HG03103 (cell line): ENCODE measurements at regions not wholly inside any gene's neighbourhood (a gene's known extent, or its start where the extent isn't known, plus 50 kb on each side); places are given as distances from the start of the nearest gene placed in this dataset.
"Not testable (repeated sequence)": the region's sequence is repeated elsewhere in the genome, so short reads cannot be mapped to it uniquely, and the experiment has no call there.

Experiments used
- ATAC-seq: cut with Tn5 transposase; IDR thresholded peaks from one replicate; pipeline ENCODE4 v1.9.1; 2021; ENCODE audit warnings: low read depth; ENCODE audit not compliant: unreplicated experiment

DNA sequence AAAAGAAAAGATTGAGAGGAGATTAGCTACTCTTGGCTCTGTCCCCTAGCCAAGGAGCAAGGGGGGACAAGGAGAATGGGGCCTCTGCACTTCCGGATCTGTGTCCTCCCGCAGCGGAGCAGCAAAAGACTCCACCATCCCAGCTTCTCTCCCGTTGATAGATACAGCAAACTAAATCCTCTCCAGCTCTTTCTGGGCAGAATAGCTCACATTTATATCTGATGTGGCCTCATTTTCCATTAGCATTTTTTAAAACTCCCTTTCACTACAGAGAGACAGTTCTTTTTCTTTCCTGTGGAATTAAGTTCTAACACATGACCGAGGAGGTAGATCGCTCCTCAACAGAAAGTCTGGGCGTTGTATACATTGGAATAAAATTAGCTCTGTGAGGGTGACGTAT, 260.9 kb upstream of the SOX4 start:
- ATAC-seq: no peak

DNA sequence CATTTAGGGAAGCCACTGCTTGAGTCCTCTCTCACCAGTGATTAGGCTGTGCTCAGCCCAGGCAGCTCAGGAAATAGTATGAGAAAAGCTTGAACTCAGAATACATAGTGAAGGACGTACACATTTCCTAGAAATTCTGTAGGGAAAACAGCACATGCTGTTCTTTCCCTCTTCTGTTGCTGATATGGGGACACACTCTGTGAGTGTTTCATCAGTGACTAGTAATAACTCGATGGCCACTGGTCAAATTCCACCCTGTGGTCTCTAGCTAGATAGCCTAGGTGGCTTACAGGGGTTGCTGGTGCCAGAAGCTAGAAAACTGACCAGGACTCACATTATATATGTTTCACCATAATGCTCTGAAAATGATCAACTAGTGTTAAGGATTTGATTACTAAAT, 259.8 kb upstream of the SOX4 start:
- no peak for ATAC-seq

DNA sequence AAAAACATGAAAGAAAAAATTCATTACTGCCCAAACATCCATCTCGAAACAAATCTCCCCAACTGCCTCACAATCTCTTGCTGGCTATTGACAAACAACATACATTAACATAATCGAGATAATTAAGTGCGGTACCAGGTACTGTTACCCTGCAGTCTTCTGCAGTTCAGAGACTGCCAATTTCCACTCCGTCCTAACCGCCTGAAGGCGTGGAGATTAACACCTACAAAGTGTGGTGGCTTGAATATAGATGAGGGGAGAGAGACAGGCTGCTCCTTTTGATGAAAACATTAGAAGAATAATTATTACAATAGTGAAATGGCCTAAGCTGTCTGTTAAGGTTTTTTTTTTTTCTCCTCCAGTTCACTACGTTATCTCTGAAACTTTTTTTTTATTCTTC, 258.9 kb upstream of the SOX4 start:
- no peak for ATAC-seq

DNA sequence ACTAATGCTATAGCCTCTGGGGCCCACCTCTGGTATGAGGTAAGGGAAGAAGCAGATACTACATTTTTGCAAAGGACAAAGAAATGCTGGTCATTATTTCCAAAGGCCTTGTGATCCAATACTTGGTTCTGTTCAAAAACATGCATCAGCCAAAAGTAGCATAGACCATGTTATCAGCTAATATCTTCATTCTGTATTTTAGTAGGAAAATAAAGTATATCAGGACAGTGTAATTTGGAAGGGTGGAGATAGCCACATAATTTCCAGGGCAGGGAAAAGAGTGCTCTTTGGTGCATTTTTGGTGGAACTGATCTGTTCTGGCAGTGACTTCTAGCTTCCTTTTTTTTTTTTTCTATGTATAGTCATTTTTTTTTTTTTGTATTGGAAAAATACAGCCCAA, 258.0 kb upstream of the SOX4 start:
- no peak for ATAC-seq

DNA sequence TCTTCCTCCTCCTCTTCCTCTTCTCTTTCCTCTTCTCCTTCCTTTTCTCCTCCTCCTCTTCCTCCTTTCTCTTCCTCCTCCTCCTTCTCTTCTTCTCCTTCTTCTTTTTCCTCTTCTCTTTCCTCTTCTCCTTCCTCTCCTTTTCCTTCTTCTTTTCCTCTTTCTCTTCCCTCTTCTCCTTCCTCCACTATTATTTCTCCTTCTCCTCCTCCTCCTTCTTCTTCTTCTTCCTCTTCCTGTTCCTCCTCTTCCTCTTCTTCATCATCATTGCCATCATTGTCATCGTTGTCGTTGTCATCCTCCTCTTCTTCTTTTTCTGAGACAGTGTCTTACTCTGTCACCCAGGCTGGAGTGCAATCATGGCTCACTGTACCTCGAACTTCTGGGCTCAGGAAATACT, 256.3 kb upstream of the SOX4 start:
- no peak for ATAC-seq

DNA sequence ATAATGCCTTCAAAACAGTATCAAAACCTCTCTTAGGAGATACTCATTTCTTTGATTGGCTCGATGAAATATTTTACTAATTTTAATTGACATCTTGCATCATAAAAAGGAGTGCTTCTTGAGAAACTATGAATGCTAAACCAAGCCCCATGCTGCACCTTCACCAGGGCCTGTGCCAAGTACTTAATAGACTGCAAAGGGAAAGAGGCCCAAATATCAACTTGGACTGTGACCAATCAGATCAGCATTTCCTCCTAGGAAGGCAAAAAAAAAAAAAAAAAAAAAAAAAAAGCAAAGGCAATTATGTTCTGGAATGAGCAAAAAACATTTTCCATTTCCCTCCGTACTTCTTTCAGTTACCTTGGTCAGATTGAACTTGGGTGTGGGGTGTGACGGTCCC, 253.0 kb upstream of the SOX4 start:
- ATAC-seq: no peak

DNA sequence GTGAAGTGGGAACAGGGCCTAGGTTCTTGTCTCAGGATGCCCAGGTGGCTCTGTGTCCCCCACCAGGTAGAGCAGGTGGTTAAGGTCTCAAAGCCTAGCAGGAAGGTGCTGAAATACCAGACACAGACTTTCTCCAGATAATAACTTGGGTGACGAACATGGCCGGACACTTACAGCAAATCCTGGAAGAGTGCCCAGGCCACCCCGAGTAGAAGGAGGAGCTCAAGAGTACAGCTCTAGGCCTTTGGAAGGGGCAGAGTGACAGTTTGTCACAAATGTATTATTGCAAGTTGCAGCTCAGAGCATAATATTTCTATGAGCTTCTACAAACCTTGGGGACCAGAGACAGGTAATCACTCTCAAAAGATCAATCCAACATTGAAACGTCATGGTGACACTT, 251.6 kb upstream of the SOX4 start:
- no peak for ATAC-seq

DNA sequence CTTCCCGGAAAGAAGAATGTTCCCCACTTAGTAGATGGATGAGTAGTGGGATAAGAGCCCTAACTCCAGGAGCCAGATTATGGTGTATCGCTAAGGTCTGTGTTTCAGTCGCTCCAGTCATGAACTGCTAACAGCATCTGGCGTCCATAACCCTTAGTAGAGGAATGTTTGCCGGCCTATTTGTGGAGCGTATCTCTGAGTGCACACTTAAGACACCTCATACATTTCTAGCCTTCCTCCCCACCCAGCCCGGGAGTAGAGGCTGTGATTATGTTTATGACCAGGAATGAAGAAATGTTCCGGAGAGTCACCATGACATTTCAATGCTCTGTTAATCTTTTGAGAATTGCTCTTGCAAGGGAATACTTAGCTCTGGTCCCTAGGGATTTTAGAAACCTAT, 251.1 kb upstream of the SOX4 start:
- no peak for ATAC-seq

DNA sequence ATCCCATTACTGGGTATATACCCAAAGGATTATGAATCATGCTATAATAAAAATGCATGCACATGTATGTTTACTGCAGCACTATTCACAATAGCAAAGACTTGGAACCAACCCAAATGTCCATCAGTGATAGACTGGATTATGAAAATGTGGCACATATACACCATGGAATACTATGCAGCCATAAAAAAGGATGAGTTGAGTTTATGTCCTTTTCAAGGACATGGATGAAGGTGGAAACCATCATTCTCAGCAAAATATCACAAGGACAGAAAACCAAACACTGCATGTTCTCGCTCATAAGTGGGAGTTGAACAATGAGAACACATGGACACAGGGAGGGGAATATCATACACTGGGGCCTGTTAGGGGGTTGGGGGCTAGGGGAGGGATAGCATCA, 247.8 kb upstream of the SOX4 start:
- ATAC-seq: not testable (repeated sequence)

DNA sequence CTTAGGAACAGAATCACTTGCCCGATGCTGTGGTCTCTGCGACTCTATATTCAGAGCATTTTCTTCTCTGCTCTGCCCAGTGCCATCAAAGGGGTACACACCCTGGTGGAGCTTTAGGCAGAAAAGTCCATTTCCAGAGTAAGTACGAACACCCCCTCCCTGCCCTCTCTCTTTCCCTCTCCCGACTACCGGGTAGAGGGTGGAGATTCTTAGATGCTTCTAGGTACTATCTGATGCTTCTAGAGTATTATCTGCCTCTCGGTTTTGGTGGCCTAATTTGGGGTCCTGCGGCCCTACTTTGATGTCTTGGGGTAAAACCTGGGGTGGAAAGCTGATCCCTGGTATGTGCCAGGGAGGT, 245.4 kb upstream of the SOX4 start:
- ATAC-seq: no peak

DNA sequence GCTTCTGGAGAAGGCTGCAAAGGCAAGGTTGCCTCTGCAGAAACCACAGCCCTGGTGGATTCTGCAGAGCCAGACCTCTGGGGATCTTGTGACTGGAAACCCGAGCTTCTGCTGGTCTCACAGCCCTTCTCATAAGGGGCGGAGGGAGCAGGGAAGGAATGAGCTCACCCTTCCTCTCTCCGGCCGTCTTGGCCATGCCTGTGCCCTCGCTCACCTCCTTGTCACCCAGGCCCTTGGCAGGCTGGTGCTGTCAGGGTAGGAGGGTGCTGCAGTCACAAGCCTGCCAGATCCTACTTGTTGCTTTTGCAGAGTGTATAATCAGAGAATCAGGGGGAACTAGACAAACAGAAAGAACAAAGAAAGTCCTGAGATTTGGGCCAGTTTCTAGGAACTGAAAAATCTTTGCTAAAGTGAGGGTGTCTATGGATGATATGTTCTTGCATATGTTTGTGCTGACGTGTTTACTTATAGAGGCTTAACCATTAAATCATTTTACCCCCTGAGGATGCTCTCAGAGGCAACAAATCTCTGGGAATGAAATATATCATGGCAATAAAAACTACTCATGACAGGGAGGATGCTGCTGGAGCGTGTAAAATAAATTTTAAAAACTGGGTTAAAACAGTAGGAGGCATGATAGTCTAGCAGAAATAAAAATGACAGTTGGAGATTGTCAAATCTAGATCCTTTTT, 244.9 kb upstream of the SOX4 start:
- ATAC-seq: no peak

DNA sequence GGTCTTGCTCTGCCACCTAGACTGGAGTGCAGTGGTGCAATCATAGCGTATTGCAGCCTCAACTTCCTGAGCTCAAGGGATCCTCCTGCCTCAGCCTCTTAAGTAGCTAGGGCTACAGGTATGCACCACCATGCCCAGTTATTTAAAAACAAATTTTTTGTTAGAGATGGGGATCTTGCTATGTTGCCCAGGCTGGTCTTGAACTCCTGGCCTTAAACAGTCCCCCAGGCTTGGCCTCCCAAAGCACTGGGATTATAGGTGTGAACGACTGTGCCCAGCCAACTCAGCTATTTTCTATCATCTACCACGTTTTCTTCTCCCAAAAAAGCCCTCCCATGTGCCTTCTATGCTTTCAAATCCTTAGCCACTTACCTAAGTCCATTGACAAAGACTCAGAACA, 243.7 kb upstream of the SOX4 start:
- no peak for ATAC-seq

DNA sequence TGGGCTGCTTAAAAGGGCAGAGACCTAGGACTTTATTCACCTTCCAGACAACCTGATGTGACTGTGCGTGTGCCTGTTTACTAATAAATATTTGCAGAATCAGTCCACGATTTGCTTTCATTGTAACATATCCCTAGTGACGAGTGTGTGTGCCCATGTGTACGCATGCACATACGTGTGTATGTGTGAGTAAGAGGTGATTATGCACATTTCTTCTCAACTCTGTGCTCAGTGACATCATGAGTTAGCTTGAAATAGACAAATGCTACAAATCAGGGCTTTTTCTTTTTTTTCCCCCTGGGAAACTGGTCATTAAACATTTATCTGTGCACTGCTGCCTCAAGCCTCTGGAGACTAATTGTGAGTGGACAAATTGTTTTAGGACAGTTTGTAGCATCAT, 242.6 kb upstream of the SOX4 start:
- no peak for ATAC-seq

DNA sequence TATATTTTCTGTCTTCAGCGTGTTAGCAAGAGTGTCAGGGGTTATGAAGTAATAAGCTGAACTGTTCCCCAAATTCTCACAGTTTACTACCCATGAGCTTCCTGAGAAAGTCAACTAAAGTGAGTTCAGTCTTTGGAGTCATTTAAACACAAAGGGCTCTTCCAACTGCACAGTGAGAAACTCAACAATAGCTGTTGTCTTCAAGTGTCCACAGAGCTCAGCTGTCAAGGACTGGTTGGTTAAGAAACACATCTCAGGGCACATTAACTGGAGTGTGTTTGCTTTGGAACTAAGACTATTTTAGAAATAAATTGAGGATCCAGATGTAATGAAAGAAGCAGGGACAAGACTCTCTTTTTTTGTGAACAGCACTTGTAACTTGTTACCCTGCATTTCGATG, 241.4 kb upstream of the SOX4 start:
- ATAC-seq: no peak

DNA sequence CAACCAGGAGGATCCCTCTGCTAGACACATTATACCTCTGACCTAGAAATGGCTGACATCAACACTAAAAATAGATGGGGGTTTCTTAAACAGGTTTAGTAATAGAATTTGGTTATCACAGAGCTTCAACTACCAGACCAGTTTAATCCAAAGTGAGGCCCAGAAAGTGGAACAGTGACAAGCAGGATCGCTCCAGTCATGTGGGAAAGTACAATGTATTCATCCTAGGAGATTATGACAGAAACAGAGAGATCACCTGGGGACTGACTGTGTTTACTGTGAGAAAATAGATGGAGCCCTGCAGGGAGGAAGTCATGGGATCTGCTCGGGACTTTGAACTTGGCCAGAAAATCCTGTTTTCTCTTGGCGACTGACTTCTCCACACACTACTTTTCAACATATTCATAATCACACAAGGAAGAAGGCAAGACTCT, 238.7 kb upstream of the SOX4 start:
- ATAC-seq: no peak

DNA sequence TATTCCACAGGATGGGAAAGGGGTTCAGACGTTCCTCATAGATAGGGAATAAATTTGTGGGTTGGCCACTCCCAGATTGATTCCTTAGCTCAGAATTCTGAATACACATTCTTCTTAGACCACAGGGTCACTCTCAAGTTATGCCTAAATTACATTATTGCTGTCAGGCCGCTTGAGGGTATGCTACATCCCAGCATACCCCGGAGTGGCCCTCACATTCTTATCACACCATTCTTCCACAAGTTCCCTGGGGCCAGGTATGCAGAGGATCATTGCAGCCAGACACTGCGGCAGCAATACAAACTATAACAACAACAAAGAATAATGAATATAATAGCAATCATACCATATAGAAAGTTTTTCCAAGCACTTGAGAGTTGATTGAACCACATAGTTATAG, 237.9 kb upstream of the SOX4 start:
- no peak for ATAC-seq

DNA sequence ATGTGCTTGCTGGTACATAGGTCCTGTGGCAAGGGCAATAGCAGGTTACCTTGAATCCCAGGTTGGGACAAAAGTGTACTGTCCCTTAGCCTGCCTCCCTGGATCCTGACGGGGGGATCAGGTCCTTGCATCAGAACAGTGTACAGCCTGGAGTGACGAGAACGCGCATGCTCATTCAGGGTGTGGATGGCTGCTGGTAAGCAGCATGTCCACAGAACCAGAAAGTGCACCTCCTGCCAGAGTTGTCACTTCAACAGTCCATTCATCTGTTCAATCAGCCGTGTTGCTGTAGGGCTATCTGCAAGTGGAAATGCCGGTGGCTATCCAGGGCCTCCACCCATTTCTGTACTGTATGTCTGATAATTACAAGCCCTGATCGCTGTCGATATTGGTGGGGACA, 236.3 kb upstream of the SOX4 start:
- ATAC-seq: no peak

DNA sequence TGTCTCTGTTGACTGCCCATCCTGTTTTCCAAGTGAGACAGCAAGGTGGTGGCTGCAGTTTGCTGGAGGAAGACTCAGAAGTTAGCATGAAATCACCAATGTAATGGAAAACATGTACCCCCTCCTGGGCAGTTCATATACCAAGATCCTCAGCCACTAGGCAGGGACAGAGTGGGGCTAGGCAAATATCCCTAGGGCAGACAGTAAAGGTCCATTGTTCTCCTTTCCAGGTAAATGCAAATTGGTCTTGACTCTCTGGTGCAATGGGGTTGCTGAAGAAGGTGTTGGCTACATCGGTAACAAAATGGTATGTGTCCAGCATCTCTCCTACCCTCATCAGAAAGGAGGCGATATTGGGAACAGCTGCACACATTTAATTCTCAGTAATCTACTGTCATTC, 233.6 kb upstream of the SOX4 start:
- ATAC-seq: no peak

DNA sequence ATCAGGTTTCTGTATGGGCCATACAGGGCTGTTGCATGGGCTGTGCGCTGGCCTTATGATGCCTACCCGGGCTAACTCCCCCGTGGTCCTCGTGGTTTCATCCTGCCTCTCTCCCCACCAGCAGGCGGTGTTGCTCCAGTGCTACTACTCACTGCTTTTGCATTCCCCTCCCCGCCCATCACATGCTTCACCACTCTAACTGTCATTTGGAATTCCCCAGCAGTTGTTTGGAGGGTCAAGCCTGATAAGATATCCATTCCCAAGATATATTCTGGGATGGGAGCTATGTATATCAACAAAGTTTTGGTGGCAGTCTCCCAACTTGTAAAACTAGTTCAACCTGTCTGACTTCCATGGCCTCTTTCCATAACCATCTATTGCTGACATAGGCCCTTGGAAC, 233.2 kb upstream of the SOX4 start:
- ATAC-seq: no peak

DNA sequence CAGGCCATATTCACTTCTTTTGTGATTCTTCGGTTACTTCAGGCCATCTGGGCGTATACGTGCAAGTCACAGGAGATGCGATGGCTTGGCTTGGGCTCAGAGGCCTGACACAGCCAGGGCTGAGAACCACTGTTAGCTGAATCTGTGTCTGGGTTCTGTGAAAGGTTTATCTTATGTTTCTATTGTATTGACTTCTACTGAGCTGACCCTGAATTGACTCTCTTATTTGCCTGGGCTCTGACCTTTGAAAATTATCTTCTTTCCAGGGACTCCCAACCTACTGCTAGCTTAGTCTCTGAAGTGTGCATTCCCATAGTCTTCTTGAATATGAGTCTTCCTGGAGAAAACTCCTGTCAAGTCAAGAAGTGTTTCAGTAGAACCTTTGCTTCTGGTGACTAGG, 226.4 kb upstream of the SOX4 start:
- no peak for ATAC-seq

DNA sequence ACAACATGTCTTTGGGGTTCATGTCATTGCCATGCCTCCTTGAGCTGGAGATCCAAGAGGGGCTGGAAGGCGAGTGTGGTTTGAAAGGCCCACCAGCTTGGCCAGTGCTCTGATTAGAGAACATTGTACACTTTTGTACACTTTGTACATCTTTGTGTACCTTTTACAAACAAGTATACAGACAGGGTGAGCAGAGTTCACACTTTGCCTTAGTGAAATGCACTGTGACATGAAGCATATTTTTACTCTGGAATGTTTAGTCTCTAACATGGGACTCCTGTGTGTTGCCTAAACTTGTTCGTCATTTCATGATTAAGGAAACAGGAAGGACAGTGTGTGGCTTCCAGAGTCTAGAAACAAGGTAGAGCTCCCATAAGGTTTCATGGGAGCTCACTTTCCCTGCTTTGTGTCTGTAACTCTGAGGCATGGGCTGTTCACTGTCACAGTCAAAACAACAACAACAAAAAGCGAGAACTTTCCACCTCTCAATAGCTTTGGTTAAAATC, 225.8 kb upstream of the SOX4 start:
- no peak for ATAC-seq

DNA sequence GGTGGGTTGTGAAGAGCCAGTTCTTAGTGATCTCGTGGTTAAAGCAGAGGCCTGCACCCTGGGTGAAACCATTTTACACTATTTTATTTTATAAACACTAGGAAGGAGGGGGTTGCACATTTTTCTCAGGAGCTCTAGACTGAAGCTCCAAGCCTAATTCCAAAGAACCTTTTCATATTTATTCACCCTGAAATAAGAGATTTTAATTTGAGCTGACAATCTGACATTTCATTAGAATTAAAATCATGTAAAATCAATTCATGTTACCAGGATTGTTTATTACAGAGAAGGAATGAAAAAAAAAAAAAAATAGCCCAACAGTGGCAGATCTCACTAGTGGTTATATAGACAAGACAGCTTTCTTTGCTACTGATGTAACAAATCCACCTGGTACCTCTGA, 222.5 kb upstream of the SOX4 start:
- no peak for ATAC-seq

DNA sequence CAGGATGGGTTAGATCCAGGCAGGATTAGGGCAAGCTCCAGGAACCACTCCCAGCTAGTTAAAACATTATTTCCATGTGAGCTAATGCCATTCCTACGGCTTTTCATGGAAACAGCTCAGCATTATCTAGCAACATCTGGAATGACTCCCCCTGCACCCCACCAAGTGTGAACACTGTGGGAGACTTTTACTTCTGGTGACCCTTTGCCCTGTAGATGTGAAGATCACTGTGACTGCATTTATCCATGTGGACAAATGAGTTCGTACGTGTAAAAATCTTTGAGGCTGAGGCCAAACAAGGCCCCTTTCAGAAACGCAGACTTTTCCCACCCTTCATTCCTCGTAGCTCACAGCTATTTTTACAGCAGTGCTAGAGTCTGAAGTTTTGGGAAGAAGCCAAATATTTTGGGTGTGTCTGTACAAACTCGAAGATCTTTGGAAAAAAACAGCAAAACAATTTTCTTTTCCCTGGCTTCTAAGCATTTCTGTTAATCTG, 221.8 kb upstream of the SOX4 start:
- ATAC-seq: no peak
